H1 (cell line): ENCODE measurements at regions not wholly inside any gene's neighbourhood (a gene's known extent, or its start where the extent isn't known, plus 50 kb on each side); places are given as distances from the start of the nearest gene placed in this dataset.

Experiments
- CTCF ChIA-PET: fragments of 300-600 bp; sonication (Branson Sonifier 250); formaldehyde crosslinking; loops from one replicate; lab custom pipeline; 2021; ENCODE audit not compliant: partially characterized antibody; lab: Charles Lee
- POLR2A ChIA-PET: fragments of 300-600 bp; sonication (Branson Sonifier 250); formaldehyde crosslinking; loops from one replicate; lab custom pipeline; 2021; ENCODE audit warnings: inconsistent platforms; ENCODE audit not compliant: partially characterized antibody; lab: Charles Lee
- DNase-seq, 2 experiments: peaks; one replicate each; pipeline versions ENCODE4 v3.0.0 to v3.0.0-alpha.2; 2010 to 2022; ENCODE audit warnings: low spot score in 2 of 2, low read depth in 1 of 2, mixed read lengths in 1 of 2
- FAIRE-seq: peaks from 2 replicates; lab custom pipeline; 2011; peaks lifted over from hg19 to GRCh38; lab: Jason Lieb, UNC
- H2AFZ ChIP-seq: 2 replicates; pipeline ENCODE4 v1.8.1; 2012; ENCODE audit warnings: low read length, inconsistent platforms
- H2AK5ac ChIP-seq: 2 replicates; pipeline ENCODE4 v1.6.1; 2013; ENCODE audit warnings: low read depth, low read length
- H2BK120ac ChIP-seq: replicated peaks from 2 replicates; pipeline ENCODE3; 2013; ENCODE audit warnings: low read depth, low read length, inconsistent platforms
- H2BK12ac ChIP-seq: 2 replicates; pipeline ENCODE4 v1.6.1; 2013; ENCODE audit warnings: low read depth, low read length
- H2BK15ac ChIP-seq: 2 replicates; pipeline ENCODE4 v1.6.1; 2013; ENCODE audit warnings: low read length
- H2BK20ac ChIP-seq: 2 replicates; pipeline ENCODE4 v1.6.1; 2013; ENCODE audit warnings: low read length
- H2BK5ac ChIP-seq: 2 replicates; pipeline ENCODE4 v1.6.1; 2013; ENCODE audit warnings: low read depth, low read length
- H3K14ac ChIP-seq: 2 replicates; pipeline ENCODE4 v1.6.1; 2013; ENCODE audit warnings: inconsistent platforms; ENCODE audit not compliant: insufficient read length
- H3K18ac ChIP-seq: 2 replicates; pipeline ENCODE4 v1.6.1; 2013; ENCODE audit warnings: low read length; ENCODE audit errors: extremely low read depth
- H3K23ac ChIP-seq: 2 replicates; pipeline ENCODE4 v1.6.1; 2013; ENCODE audit warnings: inconsistent platforms; ENCODE audit not compliant: insufficient read length
- H3K23me2 ChIP-seq: 2 replicates; pipeline ENCODE4 v1.6.1; 2013; ENCODE audit warnings: low read depth, low read length
- H3K27ac ChIP-seq: 2 replicates; pipeline ENCODE4 v1.6.1; 2011; ENCODE audit warnings: low read depth, low read length, inconsistent platforms
- H3K27me3 ChIP-seq, 4 experiments: replicated peaks in 1 of 4; 1 replicate in 1 of 4; 2 replicates in 3 of 4; pipeline versions ENCODE4 v1.6.1 to v1.8.1; 2011 to 2013; ENCODE audit warnings: low read length in 3 of 4, mild to moderate bottlenecking in 3 of 4, inconsistent platforms in 2 of 4, mixed read lengths in 2 of 4, moderate library complexity in 1 of 4; ENCODE audit not compliant: control insufficient read depth in 3 of 4, insufficient read depth in 3 of 4; ENCODE audit errors: extremely low read depth in 1 of 4
- H3K36me3 ChIP-seq, 4 experiments: 2 replicates each; pipeline versions ENCODE4 v1.6.1 to v1.8.1; 2011 to 2013; ENCODE audit warnings: mild to moderate bottlenecking in 4 of 4, low read length in 3 of 4, moderate library complexity in 2 of 4, control low read depth in 1 of 4, inconsistent platforms in 1 of 4; ENCODE audit not compliant: insufficient read depth in 4 of 4, control insufficient read depth in 2 of 4
- H3K4ac ChIP-seq: replicated peaks from 2 replicates; pipeline ENCODE3; 2013; ENCODE audit warnings: low read length, low read depth, mixed read lengths, inconsistent platforms; ENCODE audit not compliant: insufficient read length
- H3K4me1 ChIP-seq, 4 experiments: replicated peaks in 1 of 4; 1 replicate in 1 of 4; 2 replicates in 3 of 4; pipeline versions ENCODE4 v1.6.1 to v1.8.1; 2011 to 2013; ENCODE audit warnings: low read length in 3 of 4, inconsistent platforms in 2 of 4, mixed read lengths in 1 of 4; ENCODE audit not compliant: insufficient read depth in 4 of 4, control insufficient read depth in 3 of 4
- H3K4me2 ChIP-seq, 2 experiments: 2 replicates each; pipeline versions ENCODE4 v1.6.1 to v1.8.1; 2011 to 2013; ENCODE audit warnings: low read depth in 2 of 2, low read length in 2 of 2, control low read depth in 1 of 2, inconsistent platforms in 1 of 2, mild to moderate bottlenecking in 1 of 2; ENCODE audit not compliant: insufficient read depth in 1 of 2
- H3K4me3 ChIP-seq, 4 experiments: fragments of 200-600, 300-600 bp in 1 of 4; sonication (generic), shearing (Covaris generic), sonication (Bioruptor Twin) in 1 of 4; 2 replicates each; pipeline versions ENCODE4 v1.5.1 to v1.8.1; 2011 to 2016; ENCODE audit warnings: low read length in 4 of 4, low read depth in 3 of 4, control low read depth in 2 of 4, inconsistent platforms in 2 of 4, mild to moderate bottlenecking in 2 of 4, mixed read lengths in 1 of 4, moderate library complexity in 1 of 4; ENCODE audit not compliant: insufficient read depth in 2 of 4; ENCODE audit errors: extremely low read depth in 1 of 4
- H3K56ac ChIP-seq: replicated peaks from 2 replicates; pipeline ENCODE3; 2013; ENCODE audit warnings: low read depth, mild to moderate bottlenecking, mixed read lengths, low read length, inconsistent platforms; ENCODE audit not compliant: insufficient read length
- H3K79me1 ChIP-seq: 2 replicates; pipeline ENCODE4 v1.6.1; 2013; ENCODE audit warnings: low read depth, low read length, control low read depth
- H3K79me2 ChIP-seq, 2 experiments: 2 replicates each; pipeline versions ENCODE4 v1.6.1 to v1.8.1; 2012 to 2013; ENCODE audit warnings: low read length in 2 of 2, mild to moderate bottlenecking in 2 of 2, inconsistent platforms in 1 of 2; ENCODE audit not compliant: insufficient read depth in 2 of 2, control insufficient read depth in 1 of 2
- H3K9ac ChIP-seq, 4 experiments: replicated peaks in 1 of 4; 1 replicate in 1 of 4; 2 replicates in 3 of 4; pipeline versions ENCODE4 v1.6.1 to v1.8.1; 2011 to 2013; ENCODE audit warnings: low read depth in 3 of 4, low read length in 3 of 4, control low read depth in 2 of 4, mild to moderate bottlenecking in 2 of 4, moderate library complexity in 2 of 4, inconsistent platforms in 1 of 4; ENCODE audit errors: extremely low read depth in 1 of 4
- H3K9me3 ChIP-seq, 2 experiments: 2 replicates each; pipeline versions ENCODE4 v1.6.1 to v1.8.1; 2012 to 2013; ENCODE audit warnings: mild to moderate bottlenecking in 2 of 2, moderate library complexity in 2 of 2, control low read depth in 1 of 2, inconsistent platforms in 1 of 2, low read depth in 1 of 2, low read length in 1 of 2, mixed read lengths in 1 of 2; ENCODE audit not compliant: insufficient read depth in 2 of 2
- H4K20me1 ChIP-seq, 2 experiments: replicated peaks in 1 of 2; 2 replicates each; pipeline versions ENCODE3 to v1.8.1; 2011 to 2013; ENCODE audit warnings: inconsistent platforms in 2 of 2, low read length in 2 of 2, mild to moderate bottlenecking in 1 of 2; ENCODE audit not compliant: insufficient read depth in 2 of 2, control insufficient read depth in 1 of 2
- H4K5ac ChIP-seq: 2 replicates; pipeline ENCODE4 v1.6.1; 2013; ENCODE audit warnings: low read length, low read depth, mixed read lengths, inconsistent platforms; ENCODE audit not compliant: insufficient read length
- H4K8ac ChIP-seq: 2 replicates; pipeline ENCODE4 v1.8.0; 2013; ENCODE audit warnings: mild to moderate bottlenecking, moderate library complexity, low read length, inconsistent platforms; ENCODE audit not compliant: insufficient read depth; ENCODE audit errors: extremely low read depth
- H4K91ac ChIP-seq: replicated peaks from 2 replicates; pipeline ENCODE3; 2013; ENCODE audit warnings: low read length, mixed read lengths, inconsistent platforms; ENCODE audit not compliant: insufficient read length
- BACH1 ChIP-seq: IDR thresholded peaks from 2 replicates; pipeline ENCODE4 v1.6.1; 2012; ENCODE audit warnings: low read length, improper control_type of control experiment
- CBX5 ChIP-seq: fragments of 300-800, 300-1000 bp; sonication (generic); IDR thresholded peaks from 2 replicates; pipeline ENCODE4 v1.7.1; 2016; ENCODE audit warnings: antibody characterized with exemption, low read length, low read depth
- EGR1 ChIP-seq: IDR thresholded peaks from 2 replicates; pipeline ENCODE4 v1.6.1; 2011; ENCODE audit warnings: low read depth, low read length, borderline replicate concordance
- EZH2 ChIP-seq: fragments of 200-600 bp; sonication (generic); IDR thresholded peaks from 2 replicates; pipeline ENCODE4 v1.7.1; 2012; ENCODE audit warnings: low read depth, mild to moderate bottlenecking, moderate library complexity, low read length, inconsistent platforms; ENCODE audit not compliant: severe bottlenecking
- FOSL1 ChIP-seq: IDR thresholded peaks from 2 replicates; pipeline ENCODE4 v1.6.1; 2011; ENCODE audit warnings: mild to moderate bottlenecking, low read depth, low read length, moderate library complexity; ENCODE audit not compliant: insufficient read depth
- KDM4A ChIP-seq: IDR thresholded peaks from one replicate; pipeline ENCODE4 v1.7.1; 2012; ENCODE audit warnings: low read depth, mild to moderate bottlenecking, moderate library complexity, low read length, inconsistent platforms; ENCODE audit not compliant: severe bottlenecking
- PHF8 ChIP-seq: fragments of 200-600 bp; sonication (generic); conservative IDR thresholded peaks from 2 replicates; pipeline ENCODE4 v1.7.1; 2012; ENCODE audit warnings: low read depth, mild to moderate bottlenecking, inconsistent platforms, low read length, moderate library complexity
- RFX5 ChIP-seq: IDR thresholded peaks from 2 replicates; pipeline ENCODE4 v1.6.1; 2011; ENCODE audit warnings: low read depth, low read length, improper control_type of control experiment, borderline replicate concordance
- SIRT6 ChIP-seq: IDR thresholded peaks from one replicate; pipeline ENCODE4 v1.7.1; 2012; ENCODE audit warnings: low read length, inconsistent platforms
- SP4 ChIP-seq: IDR thresholded peaks from 2 replicates; pipeline ENCODE4 v1.6.1; 2012; ENCODE audit warnings: low read length, inconsistent platforms
- SRF ChIP-seq: IDR thresholded peaks from 2 replicates; pipeline ENCODE4 v1.6.1; 2011; ENCODE audit warnings: mild to moderate bottlenecking, low read depth, low read length, moderate library complexity
- SUZ12 ChIP-seq: fragments of 200-600 bp; sonication (generic); IDR thresholded peaks from 2 replicates; pipeline ENCODE4 v1.6.1; 2012; ENCODE audit warnings: mild to moderate bottlenecking, inconsistent platforms, low read length, moderate library complexity, mixed read lengths
- TCF12 ChIP-seq: IDR thresholded peaks from 2 replicates; pipeline ENCODE4 v1.6.1; 2011; ENCODE audit warnings: low read depth, mild to moderate bottlenecking, low read length
- TF ChIP-seq, protein P1 (sequence below), 3 experiments: IDR thresholded peaks; 1 replicate in 2 of 3; 2 replicates in 1 of 3; pipeline versions ENCODE4 v1.5.1 to v1.6.1; 2011; ENCODE audit warnings: low read length in 3 of 3, mild to moderate bottlenecking in 3 of 3, inconsistent platforms in 2 of 3, low read depth in 1 of 3, moderate library complexity in 1 of 3; ENCODE audit not compliant: insufficient read depth in 1 of 3; ENCODE audit errors: control extremely low read depth in 1 of 3

GRCh38 chr3:64918989-64919388, 231.2 kb upstream of the ADAMTS9 start:
- DNase-seq (no peak), FAIRE-seq (no peak)
- H2BK15ac ChIP-seq, result no peak overlapping the region
- H2AFZ ChIP-seq, result no peak overlapping the region
- H3K79me2 ChIP-seq, result no peaks in the 10 kb centered on the region
- no peak overlapping the region for H3K14ac ChIP-seq
- no peak overlapping the region for H3K27ac ChIP-seq
- H3K4me1 ChIP-seq, result peaks cover 2 to 16% (median 8%) of the 10 kb centered on the region in 4 experiments; a peak in 4 of 7 replicates
- H2AK5ac ChIP-seq, result no peak overlapping the region
- POLR2A ChIA-PET, result no interaction called here
- H2BK20ac ChIP-seq, result no peak overlapping the region
- H3K79me1 ChIP-seq, result no peaks in the 10 kb centered on the region
- CTCF ChIA-PET, result no interaction called here
- no peak overlapping the region for H4K5ac ChIP-seq
- no peaks in the 10 kb centered on the region for H3K23me2 ChIP-seq
- H3K9ac ChIP-seq, result no peak overlapping the region
- H3K4ac ChIP-seq, result no peak overlapping the region
- no peak overlapping the region for H3K4me2 ChIP-seq
- no peak overlapping the region for H3K23ac ChIP-seq
- H2BK5ac ChIP-seq, result no peak overlapping the region
- no peak overlapping the region for H3K4me3 ChIP-seq
- H4K20me1 ChIP-seq, result no peaks in the 10 kb centered on the region
- no peaks in the 10 kb centered on the region for H3K9me3 ChIP-seq
- H3K36me3 ChIP-seq, result no peaks in the 10 kb centered on the region
- peaks cover 0 to 5% (median under 1%) of the 10 kb centered on the region in 4 experiments; a peak in 2 of 7 replicates for H3K27me3 ChIP-seq
- H2BK12ac ChIP-seq, result no peak overlapping the region
- H4K8ac ChIP-seq, result no peak overlapping the region
- H3K18ac ChIP-seq, result no peak overlapping the region
- H2BK120ac ChIP-seq, result no peak overlapping the region
- H3K56ac ChIP-seq, result no peak overlapping the region
- no peak overlapping the region for H4K91ac ChIP-seq
- TF ChIP-seq CBX5, result no peak
- TF ChIP-seq FOSL1, result no peak
- no peak for TF ChIP-seq SIRT6
- TF ChIP-seq TCF12, result no peak
- TF ChIP-seq PHF8, result no peak
- TF ChIP-seq EGR1, result no peak
- TF ChIP-seq RFX5, result no peak
- TF ChIP-seq, protein P1, sequence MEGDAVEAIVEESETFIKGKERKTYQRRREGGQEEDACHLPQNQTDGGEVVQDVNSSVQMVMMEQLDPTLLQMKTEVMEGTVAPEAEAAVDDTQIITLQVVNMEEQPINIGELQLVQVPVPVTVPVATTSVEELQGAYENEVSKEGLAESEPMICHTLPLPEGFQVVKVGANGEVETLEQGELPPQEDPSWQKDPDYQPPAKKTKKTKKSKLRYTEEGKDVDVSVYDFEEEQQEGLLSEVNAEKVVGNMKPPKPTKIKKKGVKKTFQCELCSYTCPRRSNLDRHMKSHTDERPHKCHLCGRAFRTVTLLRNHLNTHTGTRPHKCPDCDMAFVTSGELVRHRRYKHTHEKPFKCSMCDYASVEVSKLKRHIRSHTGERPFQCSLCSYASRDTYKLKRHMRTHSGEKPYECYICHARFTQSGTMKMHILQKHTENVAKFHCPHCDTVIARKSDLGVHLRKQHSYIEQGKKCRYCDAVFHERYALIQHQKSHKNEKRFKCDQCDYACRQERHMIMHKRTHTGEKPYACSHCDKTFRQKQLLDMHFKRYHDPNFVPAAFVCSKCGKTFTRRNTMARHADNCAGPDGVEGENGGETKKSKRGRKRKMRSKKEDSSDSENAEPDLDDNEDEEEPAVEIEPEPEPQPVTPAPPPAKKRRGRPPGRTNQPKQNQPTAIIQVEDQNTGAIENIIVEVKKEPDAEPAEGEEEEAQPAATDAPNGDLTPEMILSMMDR (IDR thresholded peaks at IDR 0.05; ENCODE audit: control extremely low read depth in 1 of 3, insufficient read depth in 1 of 3, low read depth in 1 of 3, low read length in 3 of 3), result no peak
- TF ChIP-seq SRF, result no peak
- TF ChIP-seq SUZ12, result no peak
- no peak for TF ChIP-seq EZH2
- no peak for TF ChIP-seq SP4
- TF ChIP-seq KDM4A, result no peak
- no peak for TF ChIP-seq BACH1
